NCI-H187 (cell line): ENCODE measurements at regions not wholly inside any gene's neighbourhood (a gene's known extent, or its start where the extent isn't known, plus 50 kb on each side); places are given as distances from the start of the nearest gene placed in this dataset.
A peak's percentile ranks its signal among the peaks of the same experiment; 100 is the strongest.

Experiments
- DNase-seq, 2 experiments: peaks; one replicate each; lab custom pipeline; 2025; lab: John Stamatoyannopoulos, UW

GRCh38 chr4:181372014-181372413 is 871.2 kb upstream of the TENM3 start:
- no peak for DNase-seq

- no peak for DNase-seq
Observed at GRCh38 chr4:181376058-181376457, 867.1 kb upstream of the TENM3 start.

GRCh38 chr4:181388061-181388460 is 855.1 kb upstream of the TENM3 start:
- no peak for DNase-seq

- DNase-seq, result no peak
Observed at GRCh38 chr4:181416966-181417365, 826.2 kb upstream of the TENM3 start.

- peak; percentile 39 to 54 for DNase-seq
Observed at GRCh38 chr4:181418496-181418895, 824.7 kb upstream of the TENM3 start.

- no peak for DNase-seq
Observed at GRCh38 chr4:181420950-181421349, 822.3 kb upstream of the TENM3 start.

- DNase-seq, result no peak
Observed at GRCh38 chr4:181424362-181425016, 818.7 kb upstream of the TENM3 start.

- DNase-seq, result no peak
Observed at GRCh38 chr4:181427076-181427475, 816.1 kb upstream of the TENM3 start.

GRCh38 chr4:181431006-181431405 is 812.2 kb upstream of the TENM3 start:
- DNase-seq, result no peak

GRCh38 chr4:181431661-181432060 is 811.5 kb upstream of the TENM3 start:
- DNase-seq, result no peak

GRCh38 chr4:181432335-181432734 is 810.9 kb upstream of the TENM3 start:
- DNase-seq, result peak; percentile 8 to 36

- DNase-seq, result no peak
Observed at GRCh38 chr4:181437895-181438294, 805.3 kb upstream of the TENM3 start.

GRCh38 chr4:181438641-181439040 is 804.6 kb upstream of the TENM3 start:
- DNase-seq, result no peak

GRCh38 chr4:181443021-181443420 is 800.2 kb upstream of the TENM3 start:
- DNase-seq, result no peak

- no peak for DNase-seq
Observed at GRCh38 chr4:181465826-181466225, 777.4 kb upstream of the TENM3 start.

- DNase-seq, result no peak
Observed at GRCh38 chr4:181468451-181468850, 774.8 kb upstream of the TENM3 start.

GRCh38 chr4:181470306-181470705 is 772.9 kb upstream of the TENM3 start:
- DNase-seq, result no peak

- no peak for DNase-seq
Observed at GRCh38 chr4:181475359-181475758, 767.8 kb upstream of the TENM3 start.

- no peak for DNase-seq
Observed at GRCh38 chr4:181475781-181476507, 767.3 kb upstream of the TENM3 start.

GRCh38 chr4:181476508-181476890 is 766.7 kb upstream of the TENM3 start:
- DNase-seq, result no peak

- DNase-seq, result no peak
Observed at GRCh38 chr4:181477591-181477990, 765.6 kb upstream of the TENM3 start.

GRCh38 chr4:181478656-181479055 is 764.5 kb upstream of the TENM3 start:
- no peak for DNase-seq

- no peak for DNase-seq
Observed at GRCh38 chr4:181479141-181479540, 764.1 kb upstream of the TENM3 start.

- DNase-seq, result no peak
Observed at GRCh38 chr4:181484396-181484795, 758.8 kb upstream of the TENM3 start.
